Endothelial cell of umbilical vein (primary cell): ENCODE measurements at regions not wholly inside any gene's neighbourhood (a gene's known extent, or its start where the extent isn't known, plus 50 kb on each side); places are given as distances from the start of the nearest gene placed in this dataset.

Experiments
- BruUV-seq: library from RNA; stranded (reverse); fragments of 400-500 nt; replicated peaks from 2 replicates; lab custom pipeline; 2021; lab: Mats Ljungman, UMichigan
- CTCF ChIA-PET: fragments of 300-600, 350-600 bp; sonication (Branson Sonifier 250); formaldehyde crosslinking; loops from one replicate; lab custom pipeline; 2021; ENCODE audit warnings: antibody characterized with exemption, inconsistent platforms; lab: Charles Lee
- POLR2A ChIA-PET: fragments of 300-600, 350-600 bp; sonication (Branson Sonifier 250); formaldehyde crosslinking; loops from one replicate; lab custom pipeline; 2021; ENCODE audit warnings: antibody characterized with exemption, inconsistent platforms; lab: Charles Lee
- DNase-seq: peaks from one replicate; pipeline ENCODE4 v3.0.0-alpha.2; 2011; ENCODE audit warnings: low read depth, low spot score
- FAIRE-seq: peaks from 2 replicates; lab custom pipeline; 2011; peaks lifted over from hg19 to GRCh38; lab: Jason Lieb, UNC
- H2AFZ ChIP-seq: 2 replicates; pipeline ENCODE4 v1.6.0; 2012; ENCODE audit warnings: low read depth, low read length, control low read depth, inconsistent platforms
- H3K27ac ChIP-seq: 2 replicates; pipeline ENCODE4 v1.5.1; 2011; ENCODE audit warnings: low read depth, mild to moderate bottlenecking, control low read depth, low read length, moderate library complexity; ENCODE audit not compliant: insufficient read depth
- H3K27me3 ChIP-seq, 2 experiments: 2 replicates each; pipeline versions ENCODE4 v1.6.0 to v1.6.1; 2011; ENCODE audit warnings: low read length in 2 of 2, mixed read lengths in 1 of 2; ENCODE audit not compliant: control insufficient read depth in 2 of 2, insufficient read depth in 2 of 2
- H3K36me3 ChIP-seq, 2 experiments: 2 replicates in 1 of 2; 3 replicates in 1 of 2; pipeline ENCODE4 v1.5.1; 2011; ENCODE audit warnings: low read length in 2 of 2, mild to moderate bottlenecking in 1 of 2, moderate library complexity in 1 of 2; ENCODE audit not compliant: control insufficient read depth in 2 of 2, insufficient read depth in 2 of 2; ENCODE audit errors: extremely low read depth in 1 of 2
- H3K4me1 ChIP-seq: 3 replicates; pipeline ENCODE4 v1.5.1; 2011; ENCODE audit warnings: mild to moderate bottlenecking, low read length; ENCODE audit not compliant: control insufficient read depth, insufficient read depth; ENCODE audit errors: extremely low read depth
- H3K4me2 ChIP-seq: 2 replicates; pipeline ENCODE4 v1.6.1; 2011; ENCODE audit warnings: low read length, control low read depth, mixed read lengths; ENCODE audit not compliant: insufficient read depth
- H3K4me3 ChIP-seq, 3 experiments: fragments of 200-600 bp in 1 of 3; sonication (generic), shearing (Covaris generic) in 1 of 3; replicated peaks in 1 of 3; 2 replicates each; pipeline ENCODE4 v1.5.1; 2011 to 2016; ENCODE audit warnings: control low read depth in 3 of 3, low read length in 3 of 3, mild to moderate bottlenecking in 2 of 3, inconsistent platforms in 1 of 3, low read depth in 1 of 3, moderate library complexity in 1 of 3; ENCODE audit not compliant: insufficient read depth in 1 of 3
- H3K79me2 ChIP-seq: 2 replicates; pipeline ENCODE4 v1.6.0; 2012; ENCODE audit warnings: low read length, inconsistent platforms; ENCODE audit not compliant: control insufficient read depth, insufficient read depth
- H3K9ac ChIP-seq: replicated peaks from 2 replicates; pipeline ENCODE3; 2011; ENCODE audit warnings: low read length, control low read depth; ENCODE audit not compliant: insufficient read depth; ENCODE audit errors: extremely low read depth
- H3K9me1 ChIP-seq: replicated peaks from 3 replicates; pipeline ENCODE4 v1.6.0; 2011; ENCODE audit warnings: mild to moderate bottlenecking, low read length; ENCODE audit not compliant: control insufficient read depth, insufficient read depth; ENCODE audit errors: extremely low read depth
- H3K9me3 ChIP-seq: replicated peaks from 2 replicates; pipeline ENCODE4 v1.5.1; 2012; ENCODE audit warnings: low read length, inconsistent platforms; ENCODE audit not compliant: control insufficient read depth, insufficient read depth
- H4K20me1 ChIP-seq: replicated peaks from 2 replicates; pipeline ENCODE3; 2011; ENCODE audit warnings: mild to moderate bottlenecking, low read length; ENCODE audit not compliant: control insufficient read depth, insufficient read depth; ENCODE audit errors: extremely low read depth
- CTCF ChIP-seq, 2 donors: IDR thresholded peaks; 1 replicate in 1 of 2; 2 replicates in 1 of 2; pipeline ENCODE4 v1.5.1; 2011; ENCODE audit warnings: low read length in 2 of 2, mild to moderate bottlenecking in 2 of 2, moderate library complexity in 2 of 2, control low read depth in 1 of 2, inconsistent platforms in 1 of 2, low read depth in 1 of 2; ENCODE audit not compliant: insufficient read depth in 1 of 2; ENCODE audit errors: extremely low read depth in 1 of 2
- dilution Hi-C: fragments of 300-500 bp; cut with MboI; formaldehyde crosslinking; loops from one replicate; pipeline ENCODE4 v1.15.0; 2019; ENCODE audit warnings: low sequenced_read_pairs; ENCODE audit not compliant: extremely low pct_ligation_motif_present
- intact Hi-C: fragments of 100-400 bp; cut with micrococcal nuclease; formaldehyde crosslinking; loops from one replicate; pipeline ENCODE4 v1.10.0; 2022

GRCh38 chr13:42392716-42393572 is 121.0 kb downstream of the AKAP11 start:
- no TSS peak for BruUV-seq

More at GRCh38 chr13:42392716-42393572, 121.0 kb downstream of the AKAP11 start:
- DNase-seq, result no peak
- ChIA-PET CTCF (no interaction called here), POLR2A (no interaction called here)
- H2AFZ ChIP-seq, result no peak overlapping the region
- dilution Hi-C loops (no loop called here), intact Hi-C loops (no loop called here)
- no peak overlapping the region for H3K9ac ChIP-seq
- H4K20me1 ChIP-seq, result no peaks in the 10 kb centered on the region
- H3K4me1 ChIP-seq, result no peaks in the 10 kb centered on the region
- no peak overlapping the region for H3K4me2 ChIP-seq
- no peaks in the 10 kb centered on the region for H3K36me3 ChIP-seq
- FAIRE-seq, result no peak
- no peak overlapping the region for H3K4me3 ChIP-seq
- no peaks in the 10 kb centered on the region for H3K9me1 ChIP-seq
- TF ChIP-seq CTCF (IDR thresholded peaks at IDR 0.05; ENCODE audit: extremely low read depth in 1 of 2, insufficient read depth in 1 of 2, low read depth in 1 of 2, low read length in 2 of 2), result no peak
- peaks cover 5 to 6% of the 10 kb centered on the region in 2 experiments for H3K27me3 ChIP-seq
- H3K27ac ChIP-seq, result no peak overlapping the region
- H3K79me2 ChIP-seq, result no peaks in the 10 kb centered on the region
- H3K9me3 ChIP-seq, result no peaks in the 10 kb centered on the region
